ENCODE measurements at regions not wholly inside any gene's neighbourhood (a gene's known extent, or its start where the extent isn't known, plus 50 kb on each side); places are given as distances from the start of the nearest gene placed in this dataset.

- H3K9me3 ChIP-seq (ENCODE audit: low read length): no peaks in the 10 kb centered on the region
- H3K9ac ChIP-seq (ENCODE audit: low read length): no peak overlapping the region
- H3K27me3 ChIP-seq (ENCODE audit: insufficient read depth, low read length): no peaks in the 10 kb centered on the region; the same call in 1 of the 2 replicates
- H3K79me2 ChIP-seq (ENCODE audit: insufficient read depth, low read length): no peaks in the 10 kb centered on the region
- no peaks in the 10 kb centered on the region for H3F3A ChIP-seq (ENCODE audit: insufficient read depth, low read length)
- no peak for TF ChIP-seq CTCF (IDR thresholded peaks at IDR 0.05; ENCODE audit: low read length)
- no peak for TF ChIP-seq EZH2 (IDR thresholded peaks at IDR 0.05; ENCODE audit: borderline replicate concordance, low read length)
- no peak overlapping the region for H3K4me3 ChIP-seq (ENCODE audit: low read depth, low read length, poor library complexity, severe bottlenecking)
- no peak overlapping the region for H2AFZ ChIP-seq (ENCODE audit: low read length)
- H3K36me3 ChIP-seq (ENCODE audit: insufficient read depth, low read length): no peaks in the 10 kb centered on the region
- H3K4me2 ChIP-seq (ENCODE audit: low read length): no peak overlapping the region
- H4K20me1 ChIP-seq (ENCODE audit: insufficient read depth, low read length): no peaks in the 10 kb centered on the region
- no peaks in the 10 kb centered on the region for H3K9me2 ChIP-seq (ENCODE audit: low read depth, low read length)
- H3K27ac ChIP-seq (ENCODE audit: low read depth, low read length, poor library complexity, severe bottlenecking): no peak overlapping the region
- no peaks in the 10 kb centered on the region for H3K4me1 ChIP-seq (ENCODE audit: insufficient read depth, low read length, severe bottlenecking)
Observed at GRCh38 chr6:137794516-137795201, 72.4 kb upstream of the TNFAIP3 start.

GRCh38 chr6:137795501-137795900 is 71.6 kb upstream of the TNFAIP3 start:
- no peak overlapping the region for H2AFZ ChIP-seq (ENCODE audit: low read length)

GRCh38 chr6:137798261-137798660 is 68.8 kb upstream of the TNFAIP3 start:
- no peak overlapping the region for H3K27ac ChIP-seq (ENCODE audit: low read depth, low read length, poor library complexity, severe bottlenecking)
- no peaks in the 10 kb centered on the region for H3F3A ChIP-seq (ENCODE audit: insufficient read depth, low read length)
- H3K9ac ChIP-seq (ENCODE audit: low read length): no peak overlapping the region
- no peaks in the 10 kb centered on the region for H3K4me1 ChIP-seq (ENCODE audit: insufficient read depth, low read length, severe bottlenecking)
- H3K4me3 ChIP-seq (ENCODE audit: low read depth, low read length, poor library complexity, severe bottlenecking): no peak overlapping the region
- no peaks in the 10 kb centered on the region for H3K79me2 ChIP-seq (ENCODE audit: insufficient read depth, low read length)
- TF ChIP-seq CTCF (IDR thresholded peaks at IDR 0.05; ENCODE audit: low read length) (no peak), EZH2 (IDR thresholded peaks at IDR 0.05; ENCODE audit: borderline replicate concordance, low read length) (no peak)
- no peak overlapping the region for H3K4me2 ChIP-seq (ENCODE audit: low read length)
- H3K36me3 ChIP-seq (ENCODE audit: insufficient read depth, low read length): no peaks in the 10 kb centered on the region
- H2AFZ ChIP-seq (ENCODE audit: low read length): no peak overlapping the region
- H3K9me3 ChIP-seq (ENCODE audit: low read length): no peaks in the 10 kb centered on the region
- H3K27me3 ChIP-seq (ENCODE audit: insufficient read depth, low read length): no peaks in the 10 kb centered on the region
- no peaks in the 10 kb centered on the region for H3K9me2 ChIP-seq (ENCODE audit: low read depth, low read length)
- H4K20me1 ChIP-seq (ENCODE audit: insufficient read depth, low read length): no peaks in the 10 kb centered on the region

More at GRCh38 chr6:137795501-137795900, 71.6 kb upstream of the TNFAIP3 start:
- no peaks in the 10 kb centered on the region for H3K79me2 ChIP-seq (ENCODE audit: insufficient read depth, low read length)
- H3F3A ChIP-seq (ENCODE audit: insufficient read depth, low read length): no peaks in the 10 kb centered on the region
- no peaks in the 10 kb centered on the region for H3K4me1 ChIP-seq (ENCODE audit: insufficient read depth, low read length, severe bottlenecking)
- no peak overlapping the region for H3K4me3 ChIP-seq (ENCODE audit: low read depth, low read length, poor library complexity, severe bottlenecking)
- TF ChIP-seq CTCF (IDR thresholded peaks at IDR 0.05; ENCODE audit: low read length) (no peak), EZH2 (IDR thresholded peaks at IDR 0.05; ENCODE audit: borderline replicate concordance, low read length) (no peak)
- no peaks in the 10 kb centered on the region for H3K9me2 ChIP-seq (ENCODE audit: low read depth, low read length)
- H3K9ac ChIP-seq (ENCODE audit: low read length): no peak overlapping the region
- no peak overlapping the region for H3K27ac ChIP-seq (ENCODE audit: low read depth, low read length, poor library complexity, severe bottlenecking)
- H3K4me2 ChIP-seq (ENCODE audit: low read length): no peak overlapping the region
- no peaks in the 10 kb centered on the region for H3K36me3 ChIP-seq (ENCODE audit: insufficient read depth, low read length)
- no peaks in the 10 kb centered on the region for H3K9me3 ChIP-seq (ENCODE audit: low read length)
- H3K27me3 ChIP-seq (ENCODE audit: insufficient read depth, low read length): no peaks in the 10 kb centered on the region; the same call in 1 of the 2 replicates
- no peaks in the 10 kb centered on the region for H4K20me1 ChIP-seq (ENCODE audit: insufficient read depth, low read length)

Data from OCI-LY1 (cell line).